ENCODE measurements at regions not wholly inside any gene's neighbourhood (a gene's known extent, or its start where the extent isn't known, plus 50 kb on each side); places are given as distances from the start of the nearest gene placed in this dataset.
"Not testable (repeated sequence)": the region's sequence is repeated elsewhere in the genome, so short reads cannot be mapped to it uniquely, and the experiment has no call there.

DNA sequence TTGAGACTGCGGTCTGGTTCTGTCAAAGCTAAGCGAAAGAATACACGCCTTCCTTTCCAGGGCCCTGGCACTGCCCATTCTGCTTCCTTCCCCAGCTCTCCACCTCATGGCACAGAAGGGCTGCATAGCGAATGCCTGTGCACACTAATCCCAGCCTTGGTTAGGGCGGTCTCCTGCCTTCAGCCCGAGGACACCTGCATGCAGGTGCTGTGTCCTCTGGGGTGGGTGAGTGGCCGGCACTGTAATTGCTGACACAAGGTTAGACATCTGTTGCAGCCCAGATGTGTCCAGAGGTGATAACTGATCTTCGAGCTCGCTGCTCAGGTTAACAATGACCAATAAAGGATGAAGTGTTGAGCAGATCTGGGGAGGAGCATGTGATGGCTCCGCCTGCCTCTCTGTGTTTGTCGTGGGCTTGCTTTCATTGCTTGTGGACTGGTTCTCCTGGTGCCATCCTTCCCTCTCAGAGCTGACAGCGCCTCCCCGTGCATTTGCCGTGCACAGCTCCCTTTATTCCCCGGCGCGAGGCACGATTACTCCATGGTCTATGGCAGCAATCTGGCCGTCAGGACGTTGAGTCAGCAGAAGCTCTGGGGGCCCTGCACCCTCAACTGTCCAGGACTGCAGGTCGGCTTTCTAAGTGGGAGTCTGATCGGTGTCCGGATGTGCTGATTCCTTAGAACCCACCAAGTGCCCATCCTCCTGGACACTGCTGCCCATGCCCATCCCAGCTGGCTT is 1088.2 kb downstream of the BRD1 start:
- no peak for DNase-seq (ENCODE audit: low read depth in 2 of 2)

DNA sequence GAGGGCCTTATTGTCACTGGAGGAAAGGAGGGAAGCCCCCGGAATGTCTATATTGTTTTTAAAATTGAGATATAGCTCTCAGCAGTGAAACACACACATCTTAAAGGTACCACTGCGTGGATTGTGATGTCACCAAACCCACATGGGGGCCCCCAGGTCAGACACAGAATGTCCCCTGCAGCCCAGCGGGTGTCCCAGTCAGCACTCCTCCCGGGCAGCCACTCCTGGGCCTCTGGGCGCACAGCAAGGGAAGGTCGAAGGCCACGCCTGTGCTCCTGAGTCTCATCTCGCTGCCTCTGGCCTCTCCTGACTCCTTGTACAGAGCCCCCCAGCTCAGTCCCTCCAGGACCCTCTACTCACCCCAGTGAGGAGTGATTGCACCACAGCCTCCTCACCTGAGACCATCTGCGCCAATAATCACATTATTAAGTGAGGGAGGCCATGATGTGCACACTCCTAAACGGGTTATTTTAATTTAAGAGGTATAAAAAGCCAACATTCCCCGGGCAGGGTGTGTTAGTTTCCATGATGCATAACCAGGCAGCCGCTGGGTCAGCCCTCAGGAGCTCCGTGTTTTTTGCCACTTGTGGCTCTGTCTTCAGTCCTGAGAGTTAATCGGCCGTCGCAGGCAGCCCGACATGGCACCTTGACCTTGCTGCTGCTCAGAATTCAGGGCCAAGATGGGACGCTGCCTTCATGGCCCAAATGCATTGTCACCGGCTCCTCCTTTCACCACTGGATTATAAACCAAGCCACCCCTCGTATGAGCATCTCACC is 1089.3 kb downstream of the BRD1 start:
- DNase-seq (ENCODE audit: low read depth in 2 of 2), result no peak

DNA sequence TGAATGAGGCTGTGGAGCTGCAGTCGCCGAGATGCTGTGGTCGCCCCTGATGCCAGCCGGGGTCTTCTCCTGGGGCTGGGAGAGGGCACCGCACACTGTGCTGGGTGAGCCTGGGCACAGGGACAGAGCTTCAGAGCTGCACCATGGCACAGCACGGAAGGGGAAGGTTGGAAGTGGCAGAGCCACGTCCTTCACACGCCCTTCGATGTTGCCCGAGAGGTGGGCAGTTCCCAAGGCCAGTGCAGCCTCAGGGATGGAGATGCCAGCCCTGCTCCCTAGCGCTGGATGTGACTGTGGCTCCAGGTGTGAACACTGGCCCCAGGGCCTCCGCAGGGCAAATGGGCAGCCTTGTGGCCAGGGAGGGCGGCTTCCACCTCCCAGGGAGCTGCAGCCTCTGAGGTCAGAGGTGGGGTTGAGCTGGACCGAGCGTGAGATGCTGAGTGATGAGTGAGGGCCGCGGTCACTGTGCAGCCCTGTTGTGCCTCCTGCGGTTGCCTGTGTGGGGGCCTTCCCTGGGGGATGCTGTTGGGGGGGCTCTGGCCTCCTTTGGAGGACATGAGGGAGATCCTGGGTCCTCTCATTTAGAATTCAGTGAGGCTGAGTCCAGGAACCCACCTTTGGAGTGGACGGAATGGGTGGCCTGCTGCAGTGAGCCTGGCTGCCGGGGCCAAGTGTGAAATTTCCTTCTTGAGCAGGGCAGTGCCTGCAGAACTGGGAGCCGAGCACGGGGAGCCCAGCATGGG is 1090.0 kb downstream of the BRD1 start:
- DNase-seq (ENCODE audit: low read depth in 2 of 2), result no peak

DNA sequence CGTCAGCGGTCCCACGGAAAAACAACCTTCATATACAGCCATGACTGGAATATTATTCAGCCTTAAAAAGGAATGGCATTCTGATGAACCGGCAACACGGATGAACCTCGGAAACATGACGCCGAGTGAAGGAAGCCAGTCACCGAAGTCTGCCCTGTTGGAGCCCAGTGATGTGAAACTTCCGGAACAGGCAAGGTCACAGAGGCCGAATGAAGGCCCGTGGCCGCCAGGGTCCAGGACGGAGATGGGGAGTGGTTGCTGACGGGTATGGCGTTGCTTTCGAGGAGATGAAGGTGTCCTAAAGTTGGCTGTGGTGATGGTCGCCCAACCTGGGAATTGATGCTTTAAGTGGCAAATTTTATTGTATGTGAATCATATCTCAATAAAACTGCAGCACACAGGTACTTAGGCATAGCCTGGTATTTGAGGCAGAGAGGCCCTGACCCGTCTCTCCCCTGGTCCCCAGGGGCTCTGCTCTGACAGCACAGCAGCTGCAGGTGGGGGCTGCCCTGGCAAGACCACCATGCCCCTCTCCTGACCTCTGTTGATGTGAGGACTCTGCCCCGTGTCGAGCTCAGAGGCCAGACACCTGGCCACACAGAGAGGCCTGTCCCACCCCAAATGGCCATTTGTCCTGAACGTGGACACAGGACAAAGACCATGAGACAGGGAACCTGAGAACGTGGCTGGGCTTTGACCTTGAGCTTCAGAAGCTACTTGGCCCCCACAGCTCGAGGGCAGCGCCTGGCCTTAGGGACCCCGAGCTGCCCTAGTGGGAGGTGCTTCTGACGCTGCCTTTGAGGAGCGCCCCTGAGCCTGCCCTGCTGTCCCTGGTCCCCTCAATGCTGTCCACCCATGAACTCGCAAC is 1090.8 kb downstream of the BRD1 start:
- no peak for DNase-seq (ENCODE audit: low read depth in 2 of 2)

DNA sequence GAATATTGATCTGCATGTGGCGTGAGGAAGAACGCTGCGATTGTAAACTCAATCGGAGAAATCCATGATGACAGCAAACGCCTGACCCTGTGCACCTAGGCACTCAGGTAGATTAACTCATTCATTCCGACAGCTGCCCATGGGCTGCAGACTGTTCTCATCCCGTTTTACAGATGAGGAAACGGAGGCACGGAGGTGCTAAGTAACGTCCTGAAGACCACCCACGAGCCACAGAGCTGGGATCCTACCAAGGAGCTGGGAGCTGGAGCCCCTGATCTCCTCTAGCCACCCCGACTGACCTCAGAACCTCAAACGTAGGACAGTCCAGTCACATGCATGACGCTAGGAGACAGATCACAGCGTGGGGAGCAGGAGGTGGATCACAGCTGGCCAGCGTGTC is 1092.7 kb downstream of the BRD1 start:
- no peak for DNase-seq (ENCODE audit: low read depth in 2 of 2)

DNA sequence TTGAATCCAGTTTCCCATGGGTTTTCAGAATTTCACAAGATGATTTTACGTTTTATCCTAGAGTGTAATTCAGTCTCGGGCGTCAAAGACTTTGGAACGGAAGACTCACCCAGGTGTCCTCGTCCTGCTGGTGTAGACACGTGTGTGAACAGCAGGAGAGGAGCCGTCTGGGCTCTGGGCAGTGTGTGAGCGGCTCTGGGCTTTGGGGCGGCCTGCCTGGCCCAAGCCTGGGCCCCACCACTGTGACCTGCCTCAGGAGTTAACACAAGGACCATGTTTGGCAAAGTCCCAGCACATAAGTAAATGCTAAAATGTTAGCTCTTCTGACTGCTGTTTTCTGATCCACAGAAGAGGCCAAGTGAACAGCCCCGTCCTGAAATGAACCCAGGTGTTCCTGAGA is 1093.3 kb downstream of the BRD1 start:
- DNase-seq (ENCODE audit: low read depth in 2 of 2), result no peak

DNA sequence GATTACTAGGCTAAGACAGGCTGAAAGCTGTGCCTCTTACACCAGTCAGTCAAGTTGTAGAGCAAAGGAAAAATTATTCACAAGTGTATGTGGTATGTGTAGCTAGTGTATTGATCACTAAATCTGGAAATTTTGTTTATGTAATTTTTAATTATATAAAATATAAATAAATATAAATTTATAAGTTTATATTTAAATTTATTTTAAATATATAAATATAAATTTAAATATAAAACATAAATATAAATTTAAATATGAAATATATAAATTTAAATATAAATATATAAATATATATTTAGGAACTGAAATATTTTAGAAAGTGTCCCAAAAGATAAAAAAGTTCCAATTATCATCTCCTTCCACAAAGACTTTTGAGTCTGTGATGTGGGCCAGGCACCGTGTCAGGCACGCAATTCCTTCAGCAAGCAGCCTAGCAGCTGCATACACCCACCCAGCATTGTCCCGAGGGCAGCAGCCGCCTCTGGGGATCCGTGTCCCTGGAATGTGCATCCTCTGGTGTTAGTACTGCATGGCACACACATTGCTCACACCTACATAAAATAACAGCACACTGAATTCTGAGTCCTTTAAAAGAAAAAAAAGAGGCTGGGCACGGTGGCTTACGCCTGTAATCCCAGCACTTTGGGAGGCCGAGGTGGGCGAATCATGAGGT is 1098.0 kb downstream of the BRD1 start:
- DNase-seq (ENCODE audit: low read depth in 2 of 2), result no peak

DNA sequence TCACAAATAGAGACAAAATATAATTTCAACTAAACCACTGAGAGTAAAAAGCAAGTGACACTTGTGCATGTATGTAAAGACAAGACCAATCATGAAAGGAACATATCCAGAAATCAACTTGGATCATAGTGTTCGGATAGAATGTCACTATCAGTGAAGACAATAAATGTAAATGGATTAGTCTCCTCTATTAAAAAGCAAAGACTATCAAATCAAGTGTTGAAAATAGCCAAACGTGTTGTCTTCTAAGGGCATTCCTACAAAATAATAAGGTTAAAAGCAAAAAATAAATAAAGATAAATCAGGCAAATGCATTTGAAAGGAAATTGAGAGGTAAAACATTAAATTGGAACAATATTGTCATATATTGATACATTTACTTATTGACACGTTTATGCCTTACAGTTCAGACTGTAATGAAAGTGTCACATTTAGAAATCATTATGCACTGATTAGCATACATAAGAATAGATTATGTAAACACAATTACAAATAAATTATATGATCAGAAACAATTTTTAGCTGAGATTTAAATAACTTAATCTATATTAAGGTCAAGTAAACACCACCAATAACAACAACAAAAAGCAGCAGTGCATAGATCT is 1100.1 kb downstream of the BRD1 start:
- no peak for DNase-seq (ENCODE audit: low read depth in 2 of 2)

DNA sequence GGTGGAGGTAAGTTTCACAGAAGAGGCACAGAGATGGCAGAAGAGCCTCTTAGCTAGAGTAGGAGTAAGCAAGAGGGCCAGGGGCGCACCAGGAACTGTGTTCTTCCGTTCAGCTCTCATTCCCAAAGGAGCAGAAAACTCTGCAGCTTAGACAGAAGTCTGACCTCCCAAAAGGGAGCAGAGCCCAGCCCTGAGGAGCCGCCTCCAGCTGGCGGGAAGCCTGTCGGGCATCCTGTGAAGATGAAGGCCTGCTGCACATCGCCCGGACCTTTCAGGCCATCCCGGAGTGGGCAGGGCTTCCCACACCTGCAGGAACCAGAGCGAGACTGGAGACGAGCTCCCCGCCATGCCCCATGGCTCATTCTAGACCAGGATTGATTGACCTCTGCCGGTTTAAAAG is 1102.8 kb downstream of the BRD1 start:
- no peak for DNase-seq (ENCODE audit: low read depth in 2 of 2)

DNA sequence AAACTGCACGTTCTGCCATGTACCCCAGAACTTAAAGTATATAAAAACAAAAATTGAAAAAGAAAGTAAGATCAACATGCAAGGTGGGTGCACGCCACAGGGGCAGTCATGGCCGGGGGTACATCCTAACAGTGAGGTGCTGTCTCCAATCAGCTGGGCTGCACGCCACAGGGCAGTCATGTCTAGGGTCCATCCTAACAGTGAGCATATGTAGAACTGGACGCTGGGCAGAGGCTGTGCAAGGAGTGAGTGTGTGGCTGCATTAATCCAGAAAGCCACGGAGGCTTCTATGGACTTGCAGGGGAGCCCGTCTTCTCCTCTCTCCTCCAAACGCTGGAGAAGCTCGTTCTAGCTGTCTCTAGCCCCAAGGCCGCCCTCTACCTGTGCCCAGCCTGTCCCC is 1105.0 kb downstream of the BRD1 start:
- no peak for DNase-seq (ENCODE audit: low read depth in 2 of 2)

DNA sequence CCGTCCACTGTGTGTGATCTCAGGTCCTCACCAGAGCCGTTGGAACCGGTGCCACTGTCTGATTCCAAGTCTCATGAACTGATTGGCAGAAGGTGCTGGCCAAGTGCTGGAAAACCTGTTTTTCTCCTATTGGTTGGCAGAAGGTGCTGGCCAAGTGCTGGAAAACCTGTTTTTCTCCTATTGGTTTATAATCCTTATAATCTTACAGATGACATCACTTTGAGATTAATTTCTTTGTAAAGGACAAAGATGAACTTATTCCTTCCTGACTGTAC is 1106.3 kb downstream of the BRD1 start:
- no peak for DNase-seq (ENCODE audit: low read depth in 2 of 2)

DNA sequence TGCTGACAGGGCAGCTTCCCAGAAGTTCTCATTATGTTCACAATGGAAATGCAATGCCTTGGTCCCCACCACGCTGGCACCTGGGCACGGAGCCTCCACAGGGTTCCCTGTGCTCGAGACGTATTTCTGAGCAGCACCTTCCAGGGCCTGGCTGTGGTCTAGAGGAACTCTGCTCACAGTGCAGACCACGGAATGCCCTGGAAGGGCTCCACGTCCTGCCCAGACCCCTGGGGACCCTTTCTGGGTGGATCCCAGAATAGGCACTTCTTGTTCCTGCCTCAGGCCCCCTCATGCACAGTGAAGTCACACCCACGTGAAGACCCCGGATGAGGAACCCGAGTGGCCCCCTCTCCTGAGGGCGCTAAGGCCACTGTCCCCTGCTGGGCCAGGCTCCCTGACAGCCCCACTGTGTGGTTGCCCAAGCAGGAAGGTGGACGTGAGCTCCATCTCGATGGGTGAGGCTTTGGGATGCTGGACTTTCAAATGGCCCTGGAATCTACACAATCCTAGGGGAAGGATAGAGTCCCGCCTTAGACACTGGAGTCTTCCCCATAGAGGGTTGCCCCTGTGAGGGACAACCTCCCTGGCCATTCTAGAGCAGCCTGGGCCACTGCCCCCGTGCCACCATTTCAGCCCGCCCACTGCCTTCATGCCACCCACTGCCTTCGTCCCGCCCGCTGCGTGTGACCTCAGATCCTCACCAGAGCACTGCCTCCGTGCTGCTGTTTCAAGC is 1106.8 kb downstream of the BRD1 start:
- DNase-seq (ENCODE audit: low read depth in 2 of 2), result no peak

DNA sequence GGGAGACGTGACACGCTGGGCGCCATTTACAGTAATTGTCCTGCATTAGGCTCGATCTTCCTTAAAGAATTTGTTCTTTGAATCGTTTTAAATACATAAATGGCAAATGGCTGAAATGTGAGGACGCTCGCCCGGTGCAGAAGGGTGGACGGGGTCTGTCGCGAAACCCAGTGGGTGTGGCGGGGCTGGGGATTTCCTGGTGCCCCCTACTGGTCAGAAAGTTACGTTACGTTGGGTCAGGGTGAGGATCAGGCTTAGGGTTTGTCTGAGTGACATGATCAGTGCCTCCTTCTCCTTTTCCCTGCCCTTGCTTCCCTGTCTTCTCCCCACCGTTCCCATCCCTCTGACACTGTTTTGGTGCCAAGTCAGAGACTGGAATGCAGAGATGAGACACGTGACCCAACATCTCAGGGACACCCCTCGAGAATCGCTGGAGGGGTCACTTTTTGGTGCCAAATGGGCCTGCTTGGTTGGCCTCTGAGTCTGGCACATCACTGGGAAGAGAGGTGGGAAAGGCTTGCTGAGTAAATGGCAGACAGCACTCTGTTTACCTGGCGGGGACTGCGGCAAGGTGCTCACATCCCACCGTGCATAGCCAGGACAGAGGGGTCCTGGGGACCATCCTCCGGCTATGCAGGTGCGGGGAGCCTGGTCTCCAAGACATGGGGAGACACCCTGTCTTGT is 1107.6 kb downstream of the BRD1 start:
- no peak for DNase-seq (ENCODE audit: low read depth in 2 of 2)

DNA sequence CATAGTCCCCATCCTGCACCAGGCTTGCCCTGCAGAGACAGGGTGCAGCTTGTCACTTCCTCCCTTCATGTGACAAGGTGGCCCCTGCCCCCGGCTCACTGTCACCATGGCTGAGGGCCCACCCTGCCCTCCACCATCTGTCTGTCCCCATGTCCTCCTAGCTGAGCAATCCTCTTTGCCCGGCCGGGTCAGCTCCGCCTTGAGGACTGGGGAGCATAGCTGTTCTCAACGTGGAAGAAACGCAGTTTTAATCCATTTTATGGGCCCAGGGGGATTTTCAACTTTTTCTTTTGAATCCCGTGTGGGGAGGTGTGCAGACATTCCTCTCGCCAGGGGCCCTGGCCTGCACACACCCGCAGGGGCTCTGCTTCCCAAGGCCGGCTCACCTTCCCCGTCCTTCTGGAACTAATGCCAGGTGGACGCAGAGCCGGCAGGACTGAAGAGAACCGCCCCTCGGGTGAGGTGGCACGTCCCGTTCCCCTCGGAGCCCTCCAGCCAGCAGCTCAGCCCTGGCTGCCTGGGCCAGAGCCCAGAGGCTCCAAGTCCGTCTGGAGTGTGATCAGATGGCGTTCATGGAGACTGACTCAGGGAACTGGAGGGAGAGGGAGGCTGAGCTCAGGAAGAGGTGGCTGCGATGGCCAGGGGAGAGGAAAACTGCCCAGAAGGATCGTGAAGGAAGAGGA is 1108.7 kb downstream of the BRD1 start:
- no peak for DNase-seq (ENCODE audit: low read depth in 2 of 2)

DNA sequence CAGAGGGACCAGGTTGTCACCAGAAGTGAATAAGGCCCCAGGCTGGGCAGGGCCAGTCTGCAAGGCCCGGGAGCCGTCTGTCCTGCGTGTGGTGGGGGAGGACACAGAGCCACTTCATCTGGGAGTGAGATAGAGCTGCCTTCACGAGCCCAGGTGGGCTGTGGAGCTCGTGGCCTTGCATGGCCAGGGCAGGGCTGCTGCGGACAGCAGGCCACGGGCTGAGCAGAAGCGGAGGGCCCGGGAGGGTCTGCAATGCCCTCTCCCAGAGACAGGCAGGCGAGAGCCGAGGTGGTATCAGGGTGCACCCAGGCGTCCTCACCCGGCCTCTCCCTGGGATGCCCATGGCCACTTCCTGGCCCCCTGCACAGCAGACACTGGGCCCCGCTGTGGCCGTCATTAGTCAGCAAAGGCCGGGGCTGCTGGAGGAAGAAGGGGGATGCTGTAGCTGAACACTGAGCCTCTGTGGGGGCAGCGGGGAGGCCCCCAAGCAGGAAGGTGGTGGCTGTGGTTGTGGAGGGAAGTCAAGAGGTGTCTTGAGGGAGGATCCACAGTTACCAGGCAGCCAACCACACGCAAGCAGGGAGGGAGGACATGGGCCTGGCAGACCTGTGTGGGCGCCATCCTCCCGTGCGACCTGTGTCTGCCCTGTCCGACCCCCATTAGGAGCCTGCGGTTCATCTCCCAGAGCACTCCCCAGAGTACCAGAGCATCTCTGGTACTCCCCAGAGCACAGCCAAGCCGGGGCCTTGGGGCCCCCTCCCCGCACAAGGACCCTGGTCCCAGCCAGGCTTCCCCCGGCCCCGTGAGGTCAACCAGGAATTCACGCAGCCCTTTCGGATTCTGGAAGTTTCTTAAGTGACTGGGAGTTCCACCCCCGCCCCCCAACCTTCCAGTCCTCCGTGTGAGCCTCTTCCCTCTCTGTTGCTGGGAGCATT is 1109.5 kb downstream of the BRD1 start:
- DNase-seq (ENCODE audit: low read depth in 2 of 2), result no peak

DNA sequence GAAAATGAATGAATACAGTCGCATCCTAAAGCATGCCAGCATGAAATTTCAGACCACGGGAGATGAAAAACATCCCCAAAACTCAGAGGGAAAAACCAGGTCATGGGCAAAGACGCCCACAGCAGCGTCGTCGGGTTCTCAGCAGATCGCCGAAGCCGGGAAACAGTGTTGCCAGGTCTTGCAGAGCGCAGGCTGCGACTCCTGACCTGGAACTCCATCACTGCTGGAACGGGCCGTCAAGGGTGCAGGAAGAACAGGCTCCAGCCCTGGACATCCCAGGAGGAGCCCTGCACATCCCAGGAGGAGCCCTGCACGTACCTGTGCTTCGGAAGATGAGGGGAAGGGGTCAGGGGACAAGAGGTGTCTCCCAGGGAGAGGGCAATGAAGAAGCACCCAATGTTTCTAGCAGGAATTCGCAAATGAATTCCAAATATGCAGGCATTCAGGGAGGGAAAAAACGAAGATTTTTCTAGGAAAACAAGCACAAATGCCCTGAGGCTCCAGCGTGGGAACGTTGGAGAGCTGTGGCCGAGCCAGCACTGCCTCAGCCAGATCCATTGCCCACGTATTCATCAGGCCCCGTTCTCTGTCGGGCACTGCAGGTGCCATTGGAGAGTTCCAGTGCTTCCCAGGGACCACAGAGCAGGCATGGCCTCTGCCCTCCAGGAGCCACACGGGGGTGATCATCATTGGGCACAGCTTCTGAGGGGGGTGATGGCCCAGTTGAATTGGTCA is 1110.4 kb downstream of the BRD1 start:
- DNase-seq (ENCODE audit: low read depth in 2 of 2), result no peak

DNA sequence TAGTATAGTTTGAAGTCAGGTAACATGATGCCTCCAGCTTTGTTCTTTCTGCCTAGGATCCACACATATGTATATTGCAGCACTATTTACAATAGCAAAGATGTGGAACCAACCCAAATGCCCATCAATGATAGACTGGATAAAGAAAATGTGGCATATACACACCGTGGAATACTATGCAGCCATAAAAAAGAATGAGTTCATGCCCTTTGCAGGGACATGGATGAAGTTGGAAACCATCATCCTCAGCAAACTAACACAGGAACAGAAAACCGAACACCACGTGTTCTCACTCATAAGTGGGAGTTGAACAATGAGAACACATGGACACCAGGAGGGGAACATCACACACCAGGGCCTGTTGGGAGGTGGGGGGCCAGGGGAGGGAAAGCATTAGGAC is 1111.5 kb downstream of the BRD1 start:
- not testable (repeated sequence) for DNase-seq (ENCODE audit: low read depth in 2 of 2)
